ENCODE measurements at regions not wholly inside any gene's neighbourhood (a gene's known extent, or its start where the extent isn't known, plus 50 kb on each side); places are given as distances from the start of the nearest gene placed in this dataset.

GRCh38 chr13:87498681-87499080 is 172.5 kb upstream of the SLITRK5 start:
- TF ChIP-seq EZH2 (IDR thresholded peaks at IDR 0.05; ENCODE audit: insufficient read depth, poor library complexity, severe bottlenecking) (no peak), EZH2phosphoT487 (IDR thresholded peaks at IDR 0.05; ENCODE audit: insufficient read depth, low read depth) (no peak)

All from GM23248 (cell line).